K562 (cell line): ENCODE measurements at regions not wholly inside any gene's neighbourhood (a gene's known extent, or its start where the extent isn't known, plus 50 kb on each side); places are given as distances from the start of the nearest gene placed in this dataset.

Source experiments
- ATAC-seq: fragments of 200-7000 bp; cut with Tn5 transposase; 3 replicates; pipeline ENCODE4 v1.9.1; 2020; ENCODE audit warnings: moderate library complexity
- BruUV-seq: library from RNA; stranded (reverse); fragments of 400-500 nt; replicated peaks from 2 replicates; lab custom pipeline; 2021; lab: Mats Ljungman, UMichigan
- CTCF ChIA-PET: fragments of 300-600 bp; formaldehyde crosslinking; extraction: SDS; loops from one replicate; lab custom pipeline; 2021; ENCODE audit warnings: low intra/inter-chr PET ratio; lab: Yijun Ruan, JAX
- POLR2A ChIA-PET: fragments of 300-600, 350-650 bp; sonication (Branson Sonifier 250); formaldehyde crosslinking; extraction: SDS; loops from one replicate; lab custom pipeline; 2021; ENCODE audit warnings: antibody characterized with exemption, inconsistent platforms; lab: Yijun Ruan, JAX
- DNase-seq, 4 experiments: peaks; one replicate each; pipeline versions ENCODE4 v3.0.0 to v3.0.0-alpha.2; 2011 to 2018; ENCODE audit warnings: low spot score in 3 of 4, mixed read lengths in 3 of 4; ENCODE audit errors: extremely low read depth in 1 of 4
- FAIRE-seq: peaks from 2 replicates; lab custom pipeline; 2011; peaks lifted over from hg19 to GRCh38; lab: Jason Lieb, UNC
- H2AFZ ChIP-seq: 2 replicates; pipeline ENCODE4 v1.6.0; 2011; ENCODE audit warnings: low read depth, low read length, control low read depth, inconsistent platforms
- H3K27ac ChIP-seq: fragments of 200-600 bp; 3 replicates; pipeline ENCODE4 v1.8.0; 2011; ENCODE audit warnings: low read depth, mild to moderate bottlenecking, control low read depth, inconsistent platforms, low read length, moderate library complexity, mixed read lengths; ENCODE audit errors: extremely low read depth
- H3K27me3 ChIP-seq, 2 experiments: fragments of 300-600 bp in 1 of 2; 2 replicates in 1 of 2; 3 replicates in 1 of 2; pipeline versions ENCODE4 v1.6.0 to v1.8.0; 2011; ENCODE audit warnings: inconsistent platforms in 2 of 2, low read length in 2 of 2, mild to moderate bottlenecking in 1 of 2, mixed read lengths in 1 of 2, moderate library complexity in 1 of 2; ENCODE audit not compliant: control insufficient read depth in 2 of 2, insufficient read depth in 2 of 2
- H3K36me3 ChIP-seq: fragments of 300-600 bp; 3 replicates; pipeline ENCODE4 v1.8.0; 2011; ENCODE audit warnings: mild to moderate bottlenecking, low read length, inconsistent platforms; ENCODE audit not compliant: control insufficient read depth, insufficient read depth
- H3K4me1 ChIP-seq, 2 experiments: fragments of 200-600 bp in 1 of 2; replicated peaks in 1 of 2; 2 replicates in 1 of 2; 3 replicates in 1 of 2; pipeline versions ENCODE4 v1.5.1 to v1.8.0; 2011; ENCODE audit warnings: inconsistent platforms in 2 of 2, low read length in 2 of 2, mild to moderate bottlenecking in 1 of 2, mixed read lengths in 1 of 2, moderate library complexity in 1 of 2; ENCODE audit not compliant: control insufficient read depth in 2 of 2, insufficient read depth in 2 of 2
- H3K4me2 ChIP-seq: 2 replicates; pipeline ENCODE4 v1.6.1; 2011; ENCODE audit warnings: low read length, control low read depth, inconsistent platforms, mixed read lengths; ENCODE audit not compliant: insufficient read depth
- H3K4me3 ChIP-seq: fragments of 200-600 bp; sonication (generic), shearing (Covaris generic); 2 replicates; pipeline ENCODE4 v1.5.1; 2016; ENCODE audit warnings: control low read depth, inconsistent platforms
- H3K79me2 ChIP-seq: fragments of 200-600 bp; 3 replicates; pipeline ENCODE4 v1.8.0; 2011; ENCODE audit warnings: low read length, inconsistent platforms; ENCODE audit not compliant: control insufficient read depth, insufficient read depth
- H3K9ac ChIP-seq, 2 experiments: 2 replicates each; pipeline versions ENCODE4 v1.6.0 to v1.6.1; 2011; ENCODE audit warnings: low read depth in 2 of 2, low read length in 2 of 2, control low read depth in 1 of 2, inconsistent platforms in 1 of 2, mild to moderate bottlenecking in 1 of 2, mixed read lengths in 1 of 2; ENCODE audit not compliant: insufficient read depth in 1 of 2
- H3K9me1 ChIP-seq: one replicate; pipeline ENCODE4 v1.6.0; 2011; ENCODE audit warnings: inconsistent platforms, mild to moderate bottlenecking, low read length, moderate library complexity; ENCODE audit not compliant: control insufficient read depth, insufficient read depth
- H3K9me3 ChIP-seq: replicated peaks from 2 replicates; pipeline ENCODE4 v1.5.1; 2011; ENCODE audit warnings: low read depth, low read length, inconsistent platforms; ENCODE audit not compliant: control insufficient read depth, insufficient read depth
- H4K20me1 ChIP-seq: replicated peaks from 2 replicates; pipeline ENCODE4 v1.6.1; 2011; ENCODE audit warnings: low read length, inconsistent platforms, mixed read lengths; ENCODE audit not compliant: control insufficient read depth, insufficient read depth
- BCOR ChIP-seq: fragments of 450-650 bp; IDR thresholded peaks from 2 replicates; pipeline ENCODE4 v1.6.1; 2016
- CAMTA2 ChIP-seq: fragments of 250-450 bp; sonication (Bioruptor Pico); conservative IDR thresholded peaks from 2 replicates; pipeline ENCODE4 v1.5.1; 2022
- CCAR2 ChIP-seq: fragments of 200-400 bp; formaldehyde crosslinking; IDR thresholded peaks from 2 replicates; pipeline ENCODE4 v1.6.1; 2017; ENCODE audit warnings: mild to moderate bottlenecking, low read depth, low read length
- EZH2 ChIP-seq: IDR thresholded peaks from 2 replicates; pipeline ENCODE4 v1.6.1; 2012; ENCODE audit warnings: low read depth, mild to moderate bottlenecking, inconsistent platforms, low read length, borderline replicate concordance
- FOXJ2 ChIP-seq: fragments of 200-800 bp; sonication (Bioruptor generic); IDR thresholded peaks from 2 replicates; pipeline ENCODE4 v1.6.1; 2016; ENCODE audit warnings: missing genetic modification characterization, missing compliant biosample characterization
- FOXJ3 ChIP-seq: sonication (generic); formaldehyde crosslinking; IDR thresholded peaks from 2 replicates; pipeline ENCODE4 v1.4.0; 2020; ENCODE audit warnings: mild to moderate bottlenecking, missing genetic modification reagents
- HMG20B ChIP-seq: fragments of 250-450 bp; sonication (Bioruptor Pico); IDR thresholded peaks from 2 replicates; pipeline ENCODE4 v1.5.0; 2021; ENCODE audit warnings: mild to moderate bottlenecking
- MAFG ChIP-seq: fragments of 450-650 bp; conservative IDR thresholded peaks from 2 replicates; pipeline ENCODE4 v1.6.1; 2016; ENCODE audit warnings: missing genetic modification characterization, missing compliant biosample characterization
- MED1 ChIP-seq: sonication (generic); formaldehyde crosslinking; IDR thresholded peaks from 2 replicates; pipeline ENCODE4 v1.8.1; 2023; ENCODE audit warnings: missing genetic modification reagents, borderline replicate concordance
- NR2C1 ChIP-seq, 2 experiments: fragments of 450-650 bp; IDR thresholded peaks; 2 replicates each; pipeline ENCODE4 v1.6.1; 2017; ENCODE audit warnings: mild to moderate bottlenecking in 2 of 2, antibody characterized with exemption in 1 of 2, inconsistent platforms in 1 of 2, missing compliant biosample characterization in 1 of 2, missing genetic modification characterization in 1 of 2
- RBM17 ChIP-seq: fragments of 200-400 bp; formaldehyde crosslinking; IDR thresholded peaks from 2 replicates; pipeline ENCODE4 v1.6.1; 2017; ENCODE audit warnings: low read depth, mild to moderate bottlenecking, low read length, borderline replicate concordance
- SRSF1 ChIP-seq: fragments of 200-400 bp; formaldehyde crosslinking; IDR thresholded peaks from 2 replicates; pipeline ENCODE4 v1.6.1; 2017; ENCODE audit warnings: mild to moderate bottlenecking, low read depth, low read length, moderate library complexity
- TEAD1 ChIP-seq, 2 experiments: fragments of 450-650 bp in 1 of 2; sonication (generic) in 1 of 2; formaldehyde crosslinking; IDR thresholded peaks; 2 replicates each; pipeline versions ENCODE4 v1.4.0 to v1.8.0; 2020 to 2022; ENCODE audit warnings: mild to moderate bottlenecking in 2 of 2, missing genetic modification reagents in 1 of 2
- YY1 ChIP-seq, 3 experiments: IDR thresholded peaks; 2 replicates each; pipeline ENCODE4 v1.6.1; 2011; ENCODE audit warnings: low read length in 2 of 3, mild to moderate bottlenecking in 2 of 3, moderate library complexity in 2 of 3, borderline replicate concordance in 1 of 3, control low read depth in 1 of 3, low read depth in 1 of 3; ENCODE audit not compliant: insufficient read depth in 3 of 3, insufficient replicate concordance in 2 of 3, control insufficient read depth in 1 of 3, insufficient read length in 1 of 3; ENCODE audit errors: extremely low read depth in 1 of 3
- ZNF263 ChIP-seq: sonication (generic); formaldehyde crosslinking; IDR thresholded peaks from 2 replicates; pipeline ENCODE4 v1.8.0; 2022; ENCODE audit warnings: mild to moderate bottlenecking, missing genetic modification reagents, borderline replicate concordance
- ZNF695 ChIP-seq: fragments of 450-650 bp; formaldehyde crosslinking; IDR thresholded peaks from 2 replicates; pipeline ENCODE4 v1.4.0; 2020; ENCODE audit warnings: mild to moderate bottlenecking, moderate library complexity
- WGBS: fragments of 100-300 bp; shearing (Covaris generic); methylation state at CpG from one replicate; pipeline ENCODE4 v1.1.6; 2016; ENCODE audit warnings: low coverage, mixed read lengths; ENCODE audit not compliant: insufficient coverage; ENCODE audit errors: missing lambda C conversion rate; 5-methylcytosine and 5-hydroxymethylcytosine counted together
- in situ Hi-C: fragments of 300-500 bp; cut with MboI; formaldehyde crosslinking; loops from 4 replicates; pipeline ENCODE4 v1.15.0; 2018; ENCODE audit warnings: inconsistent platforms, mixed read lengths
- intact Hi-C: fragments of 100-400 bp; cut with micrococcal nuclease; formaldehyde crosslinking; loops from 2 replicates; pipeline ENCODE4 v1.14.2; 2022
- TF ChIP-seq, protein P1 (sequence below): sonication (generic); formaldehyde crosslinking; IDR thresholded peaks from 2 replicates; pipeline ENCODE4 v1.8.1; 2023; ENCODE audit warnings: mild to moderate bottlenecking, missing genetic modification reagents
- TF ChIP-seq, protein P2 (sequence below): fragments of 250-450 bp; sonication (Bioruptor Pico); IDR thresholded peaks from 2 replicates; pipeline ENCODE4 v1.8.0; 2021; ENCODE audit warnings: moderate library complexity, mild to moderate bottlenecking, inconsistent platforms

DNA sequence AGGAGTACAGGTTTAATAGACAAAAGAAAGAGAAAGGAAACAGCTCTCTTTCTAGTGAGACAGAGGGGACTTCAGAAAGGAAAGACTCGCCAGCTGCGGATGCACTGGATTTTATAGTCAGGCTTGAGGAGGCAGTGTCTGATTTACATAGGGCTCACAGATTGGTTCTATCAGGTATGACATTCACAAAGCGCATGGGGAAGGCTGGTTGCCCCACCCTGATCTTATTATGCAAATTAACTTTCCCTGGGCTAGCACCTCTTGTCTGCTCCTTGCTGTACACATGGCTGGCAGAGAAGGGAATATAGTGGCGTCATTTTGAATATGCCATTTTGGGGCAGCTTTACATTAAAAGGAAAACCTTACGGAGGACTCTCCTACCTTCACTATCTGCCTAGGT lies 938.4 kb upstream of the SEMA6D start:
- H4K20me1 ChIP-seq, result no peaks in the 10 kb centered on the region
- intact Hi-C loops (no loop called here), in situ Hi-C loops (no loop called here)
- H3K27ac ChIP-seq, result no peak overlapping the region
- WGBS, result 3% methylated on average over 5 of the region's 5 CpGs
- H3K9me3 ChIP-seq, result no peaks in the 10 kb centered on the region
- H2AFZ ChIP-seq, result no peak overlapping the region
- H3K9me1 ChIP-seq, result no peaks in the 10 kb centered on the region
- TF ChIP-seq ZNF695 (CRISPR knock-in tag) (no peak), ZNF263 (CRISPR knock-in tag) (no peak), MED1 (CRISPR knock-in tag) (no peak), HMG20B (CRISPR knock-in tag) (no peak), NR2C1 (IDR thresholded peaks at IDR 0.05) (no peak), NR2C1 (tag; IDR thresholded peaks at IDR 0.05) (no peak), YY1 (IDR thresholded peaks at IDR 0.05; ENCODE audit: borderline replicate concordance in 1 of 3, control insufficient read depth in 1 of 3, extremely low read depth in 1 of 3, insufficient read depth in 3 of 3, insufficient read length in 1 of 3, insufficient replicate concordance in 2 of 3, low read depth in 1 of 3, low read length in 2 of 3) (no peak), FOXJ2 (tag) (no peak), TEAD1 (CRISPR knock-in tag; IDR thresholded peaks at IDR 0.05) (no peak), RBM17 (no peak), FOXJ3 (CRISPR knock-in tag) (no peak), CCAR2 (no peak), EZH2 (no peak), BCOR (no peak), MAFG (no peak), SRSF1 (no peak), CAMTA2 (no peak)
- TF ChIP-seq, protein P1, sequence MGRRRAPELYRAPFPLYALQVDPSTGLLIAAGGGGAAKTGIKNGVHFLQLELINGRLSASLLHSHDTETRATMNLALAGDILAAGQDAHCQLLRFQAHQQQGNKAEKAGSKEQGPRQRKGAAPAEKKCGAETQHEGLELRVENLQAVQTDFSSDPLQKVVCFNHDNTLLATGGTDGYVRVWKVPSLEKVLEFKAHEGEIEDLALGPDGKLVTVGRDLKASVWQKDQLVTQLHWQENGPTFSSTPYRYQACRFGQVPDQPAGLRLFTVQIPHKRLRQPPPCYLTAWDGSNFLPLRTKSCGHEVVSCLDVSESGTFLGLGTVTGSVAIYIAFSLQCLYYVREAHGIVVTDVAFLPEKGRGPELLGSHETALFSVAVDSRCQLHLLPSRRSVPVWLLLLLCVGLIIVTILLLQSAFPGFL, result no peak
- TF ChIP-seq, protein P2, sequence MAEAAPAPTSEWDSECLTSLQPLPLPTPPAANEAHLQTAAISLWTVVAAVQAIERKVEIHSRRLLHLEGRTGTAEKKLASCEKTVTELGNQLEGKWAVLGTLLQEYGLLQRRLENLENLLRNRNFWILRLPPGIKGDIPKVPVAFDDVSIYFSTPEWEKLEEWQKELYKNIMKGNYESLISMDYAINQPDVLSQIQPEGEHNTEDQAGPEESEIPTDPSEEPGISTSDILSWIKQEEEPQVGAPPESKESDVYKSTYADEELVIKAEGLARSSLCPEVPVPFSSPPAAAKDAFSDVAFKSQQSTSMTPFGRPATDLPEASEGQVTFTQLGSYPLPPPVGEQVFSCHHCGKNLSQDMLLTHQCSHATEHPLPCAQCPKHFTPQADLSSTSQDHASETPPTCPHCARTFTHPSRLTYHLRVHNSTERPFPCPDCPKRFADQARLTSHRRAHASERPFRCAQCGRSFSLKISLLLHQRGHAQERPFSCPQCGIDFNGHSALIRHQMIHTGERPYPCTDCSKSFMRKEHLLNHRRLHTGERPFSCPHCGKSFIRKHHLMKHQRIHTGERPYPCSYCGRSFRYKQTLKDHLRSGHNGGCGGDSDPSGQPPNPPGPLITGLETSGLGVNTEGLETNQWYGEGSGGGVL (CRISPR knock-in tag), result no peak
- DNase-seq (no peak), FAIRE-seq (no peak), ATAC-seq (no peak)
- H3K4me2 ChIP-seq, result no peak overlapping the region
- H3K9ac ChIP-seq, result no peak overlapping the region
- ChIA-PET POLR2A (no interaction called here), CTCF (no interaction called here)
- H3K36me3 ChIP-seq, result no peaks in the 10 kb centered on the region
- BruUV-seq, result no TSS peak
- H3K4me3 ChIP-seq, result no peak overlapping the region
- H3K79me2 ChIP-seq, result no peaks in the 10 kb centered on the region
- H3K27me3 ChIP-seq, result no peaks in the 10 kb centered on the region
- no peaks in the 10 kb centered on the region for H3K4me1 ChIP-seq
